SJCRH30 (cell line): ENCODE measurements at regions not wholly inside any gene's neighbourhood (a gene's known extent, or its start where the extent isn't known, plus 50 kb on each side); places are given as distances from the start of the nearest gene placed in this dataset.

ENCODE experiments used
- DNase-seq, 2 experiments: peaks; one replicate each; pipeline ENCODE4 v3.0.0-alpha.2; 2015 to 2020
- H3K27ac ChIP-seq: fragments of 250-450 bp; sonication (Bioruptor Pico); 2 replicates; pipeline ENCODE4 v1.5.1; 2020; ENCODE audit warnings: mild to moderate bottlenecking, moderate library complexity
- H3K27me3 ChIP-seq: fragments of 250-450 bp; sonication (Bioruptor Pico); 2 replicates; pipeline ENCODE4 v1.5.1; 2020; ENCODE audit warnings: mild to moderate bottlenecking, moderate library complexity
- H3K36me3 ChIP-seq: fragments of 250-450 bp; sonication (Bioruptor Pico); 2 replicates; pipeline ENCODE4 v1.5.1; 2020; ENCODE audit warnings: mild to moderate bottlenecking, moderate library complexity
- H3K4me1 ChIP-seq: fragments of 250-450 bp; sonication (Bioruptor Pico); 2 replicates; pipeline ENCODE4 v1.5.1; 2020; ENCODE audit warnings: mild to moderate bottlenecking, moderate library complexity
- H3K4me3 ChIP-seq: fragments of 250-450 bp; sonication (Bioruptor Pico); 2 replicates; pipeline ENCODE4 v1.5.1; 2020; ENCODE audit warnings: mild to moderate bottlenecking, moderate library complexity
- H3K9me3 ChIP-seq: fragments of 250-450 bp; sonication (Bioruptor Pico); replicated peaks from 2 replicates; pipeline ENCODE4 v1.5.1; 2020; ENCODE audit warnings: mild to moderate bottlenecking, moderate library complexity

DNA sequence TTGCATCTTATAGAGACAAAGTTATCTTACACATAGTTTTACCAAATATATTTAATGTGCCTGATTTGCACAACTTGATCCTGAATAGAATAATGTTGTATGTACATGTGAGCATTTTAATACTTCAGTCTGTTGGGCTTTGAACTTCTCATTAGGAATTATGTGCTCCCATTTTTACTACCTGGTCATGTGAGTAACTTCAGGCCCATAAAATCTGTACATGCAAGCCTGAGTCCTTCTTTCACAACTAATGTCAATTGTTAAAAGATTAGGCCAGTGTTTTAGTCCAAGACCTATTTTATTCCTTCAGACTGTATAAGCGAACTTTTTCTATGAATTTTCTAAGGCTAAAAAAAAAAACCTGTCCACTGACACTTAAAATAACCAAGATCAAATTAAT is 715.4 kb downstream of the CDH8 start:
- H3K4me1 ChIP-seq, result peaks cover 6% of the 10 kb centered on the region; the same call in 1 of the 2 replicates
- no peaks in the 10 kb centered on the region for H3K36me3 ChIP-seq
- H3K9me3 ChIP-seq, result no peaks in the 10 kb centered on the region
- no peak overlapping the region for H3K27ac ChIP-seq
- DNase-seq, result no peak
- H3K27me3 ChIP-seq, result no peaks in the 10 kb centered on the region
- no peak overlapping the region for H3K4me3 ChIP-seq

DNA sequence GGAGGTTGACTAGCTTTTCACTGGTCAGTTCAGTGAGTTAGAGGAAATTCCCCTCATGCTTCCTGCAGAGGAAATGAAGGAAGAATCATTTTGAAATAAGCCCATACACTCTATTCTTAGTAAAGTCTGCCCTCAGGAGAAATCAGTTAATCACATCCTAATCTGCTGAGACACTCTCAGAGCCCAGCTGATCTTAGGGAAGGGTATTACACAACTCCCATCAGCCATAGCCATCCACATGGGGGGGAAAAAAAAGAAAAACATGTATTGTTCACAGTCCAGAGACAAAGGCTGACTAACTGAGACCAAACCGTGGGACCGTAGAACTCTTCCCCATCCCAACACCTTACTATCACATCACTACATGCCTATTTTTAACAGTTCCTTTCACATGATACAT is 722.3 kb downstream of the CDH8 start:
- H3K36me3 ChIP-seq, result no peaks in the 10 kb centered on the region
- H3K4me1 ChIP-seq, result peaks cover 5% of the 10 kb centered on the region
- H3K9me3 ChIP-seq, result 0 out of 2 replicates have a peak, but pooled peaks cover 2% of the 10 kb centered on the region
- no peak overlapping the region for H3K4me3 ChIP-seq
- H3K27me3 ChIP-seq, result no peaks in the 10 kb centered on the region
- H3K27ac ChIP-seq, result no peak overlapping the region
- DNase-seq, result no peak

DNA sequence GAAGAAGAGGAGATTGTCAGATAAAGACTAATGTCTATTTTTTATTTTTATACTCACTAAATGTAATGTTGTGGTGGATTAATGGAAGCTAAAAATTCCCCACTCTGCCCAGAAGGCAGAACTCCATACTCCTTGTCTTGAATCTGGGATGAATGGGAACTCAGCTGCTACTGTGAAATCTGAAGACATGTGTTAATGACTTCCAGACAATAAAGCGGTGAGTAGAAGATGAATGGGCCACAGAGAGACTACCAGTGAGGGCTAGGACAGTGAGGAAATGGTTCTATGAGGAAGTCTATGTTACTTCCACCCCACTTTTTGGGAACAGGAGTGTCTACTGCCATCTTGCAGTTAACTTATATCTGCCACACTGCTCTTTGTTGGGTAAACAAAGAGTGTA is 726.9 kb downstream of the CDH8 start:
- peaks cover 5% of the 10 kb centered on the region for H3K4me1 ChIP-seq
- no peaks in the 10 kb centered on the region for H3K36me3 ChIP-seq
- H3K4me3 ChIP-seq, result no peak overlapping the region
- DNase-seq, result peak in 1 of 2 experiments; percentile 51
- H3K27ac ChIP-seq, result no peak overlapping the region
- H3K9me3 ChIP-seq, result 0 out of 2 replicates have a peak, but pooled peaks cover 2% of the 10 kb centered on the region
- no peaks in the 10 kb centered on the region; the same call in 1 of the 2 replicates for H3K27me3 ChIP-seq

DNA sequence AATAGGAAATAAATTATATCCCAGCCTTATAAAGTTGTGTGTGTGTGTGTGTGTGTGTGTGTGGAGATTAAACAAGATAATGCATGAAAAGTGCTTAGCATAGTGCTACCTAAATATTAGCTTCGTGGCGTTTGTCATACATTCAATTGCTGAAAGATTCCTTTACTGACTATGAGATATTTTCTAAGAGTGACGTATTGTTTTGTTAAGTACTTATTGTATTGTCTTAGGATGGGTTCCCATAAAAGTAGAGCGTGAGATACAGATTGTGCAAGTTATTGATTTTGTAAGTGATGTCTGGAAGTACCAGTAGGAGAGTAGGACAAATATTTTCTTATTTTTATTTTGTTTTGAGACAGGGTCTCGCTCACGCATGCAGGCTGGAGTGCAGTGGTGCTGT is 730.0 kb downstream of the CDH8 start:
- Histone ChIP-seq H3K27me3 (no peaks in the 10 kb centered on the region; the same call in 1 of the 2 replicates), H3K27ac (no peak overlapping the region), H3K9me3 (no peaks in the 10 kb centered on the region), H3K4me1 (no peaks in the 10 kb centered on the region; the same call in 1 of the 2 replicates), H3K4me3 (no peak overlapping the region), H3K36me3 (no peaks in the 10 kb centered on the region)
- DNase-seq, result no peak

DNA sequence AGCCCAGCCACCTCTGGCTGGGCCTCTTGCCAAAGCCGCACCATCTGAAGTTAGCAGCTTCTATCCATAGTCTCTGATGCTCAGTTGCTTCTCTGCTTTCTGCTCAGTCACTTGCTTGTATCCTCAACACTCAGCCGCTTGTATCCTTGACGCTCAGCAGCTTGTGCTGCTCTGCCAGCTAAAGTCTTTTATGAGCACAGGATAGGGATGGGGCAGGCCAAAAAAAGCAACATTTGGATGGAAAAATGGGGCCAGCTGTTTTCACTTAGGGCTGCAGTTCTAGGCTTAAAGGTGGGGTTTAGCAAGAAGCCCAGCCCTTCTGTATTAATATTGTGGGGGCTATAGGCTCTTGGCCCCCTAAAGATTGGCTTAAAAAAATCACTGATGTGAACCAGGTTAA is 739.4 kb downstream of the CDH8 start:
- Histone ChIP-seq H3K4me1 (no peaks in the 10 kb centered on the region), H3K9me3 (no peaks in the 10 kb centered on the region), H3K27me3 (no peaks in the 10 kb centered on the region), H3K36me3 (no peaks in the 10 kb centered on the region), H3K4me3 (no peak overlapping the region), H3K27ac (no peak overlapping the region)
- no peak for DNase-seq

DNA sequence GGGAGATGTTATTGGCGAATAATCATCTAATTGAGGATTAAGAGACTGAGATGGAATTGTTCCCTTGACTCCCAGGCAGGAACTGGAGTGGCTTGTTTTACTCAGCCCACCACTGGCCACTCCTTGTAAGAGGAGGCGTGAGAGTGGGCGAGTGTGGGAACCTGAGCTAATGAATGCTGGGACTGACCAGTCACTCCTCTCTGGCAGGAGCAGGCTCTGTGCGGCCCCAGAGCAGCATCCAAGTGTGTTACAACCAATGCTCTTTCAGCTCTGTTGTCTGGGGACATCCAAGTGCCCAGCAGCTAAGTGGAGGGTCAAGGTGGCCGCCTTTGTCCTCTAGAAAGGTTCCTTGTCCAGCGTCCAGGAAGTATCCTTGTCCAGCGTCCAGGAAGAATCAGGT is 739.9 kb downstream of the CDH8 start:
- Histone ChIP-seq H3K9me3 (no peaks in the 10 kb centered on the region), H3K27ac (no peak overlapping the region), H3K4me1 (no peaks in the 10 kb centered on the region), H3K36me3 (no peaks in the 10 kb centered on the region), H3K4me3 (no peak overlapping the region), H3K27me3 (no peaks in the 10 kb centered on the region)
- DNase-seq, result no peak

DNA sequence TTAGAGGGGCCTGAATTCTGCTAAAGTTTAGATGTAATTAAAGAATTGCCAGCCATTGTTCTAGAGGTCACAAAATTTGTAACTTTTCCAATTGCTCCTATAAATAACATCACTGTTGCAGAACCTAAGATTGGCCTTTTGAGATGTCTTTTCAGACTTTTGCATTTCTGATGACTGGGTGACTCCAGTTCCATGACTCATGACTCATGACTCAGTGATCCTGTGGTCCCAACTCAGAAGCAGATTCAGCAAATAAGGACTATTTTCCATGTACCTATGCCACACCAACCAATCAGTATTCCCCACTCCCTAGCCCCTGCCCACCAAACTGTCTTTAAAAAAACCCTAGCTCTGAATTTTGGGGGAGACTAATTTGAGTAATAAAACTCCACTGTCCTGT is 740.9 kb downstream of the CDH8 start:
- no peaks in the 10 kb centered on the region for H3K9me3 ChIP-seq
- H3K27ac ChIP-seq, result no peak overlapping the region
- no peaks in the 10 kb centered on the region for H3K36me3 ChIP-seq
- H3K27me3 ChIP-seq, result no peaks in the 10 kb centered on the region
- H3K4me3 ChIP-seq, result no peak overlapping the region
- no peak for DNase-seq
- H3K4me1 ChIP-seq, result no peaks in the 10 kb centered on the region

DNA sequence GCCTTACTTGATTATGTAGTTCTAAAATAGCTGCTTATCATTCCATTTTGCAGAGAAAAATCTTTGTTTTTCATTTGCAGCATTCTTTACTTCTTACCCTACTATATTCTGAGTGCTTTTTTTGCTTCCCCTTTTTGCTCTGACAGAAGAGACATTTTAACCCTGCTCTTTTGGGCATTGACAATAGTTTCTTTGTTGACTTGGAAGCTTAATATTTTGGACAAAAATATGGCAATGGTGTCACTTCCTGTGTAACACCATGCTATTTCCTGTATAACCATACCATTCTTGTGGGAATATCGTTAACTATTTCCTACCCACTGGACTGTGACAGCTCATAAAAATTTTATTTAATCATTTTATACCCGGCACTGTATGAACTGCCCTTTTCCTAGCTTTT is 747.1 kb downstream of the CDH8 start:
- Histone ChIP-seq H3K36me3 (no peaks in the 10 kb centered on the region), H3K27me3 (no peaks in the 10 kb centered on the region), H3K4me3 (no peak overlapping the region), H3K9me3 (no peaks in the 10 kb centered on the region), H3K4me1 (no peaks in the 10 kb centered on the region), H3K27ac (no peak overlapping the region)
- DNase-seq, result no peak

DNA sequence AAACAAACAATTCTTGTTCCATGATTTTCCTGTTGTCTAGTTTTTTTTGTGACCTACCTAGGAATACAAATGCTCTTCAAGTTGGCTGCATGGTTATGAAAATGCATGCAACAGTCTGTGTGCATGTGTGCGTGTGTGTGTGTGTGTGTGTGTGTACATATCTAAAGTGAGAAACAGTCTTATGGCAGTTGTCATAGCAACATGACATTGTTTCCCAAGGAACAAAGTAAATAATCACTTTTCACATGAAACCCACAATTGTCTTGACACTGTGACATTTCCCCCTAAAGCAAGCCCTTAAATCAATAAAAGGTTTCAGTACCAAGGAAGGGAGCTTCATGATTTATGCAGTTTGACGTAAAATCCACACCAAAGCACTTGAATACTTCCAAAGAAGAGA is 758.4 kb downstream of the CDH8 start:
- Histone ChIP-seq H3K27me3 (no peaks in the 10 kb centered on the region), H3K4me1 (no peaks in the 10 kb centered on the region), H3K36me3 (no peaks in the 10 kb centered on the region), H3K4me3 (no peak overlapping the region), H3K9me3 (no peaks in the 10 kb centered on the region), H3K27ac (no peak overlapping the region)
- no peak for DNase-seq

DNA sequence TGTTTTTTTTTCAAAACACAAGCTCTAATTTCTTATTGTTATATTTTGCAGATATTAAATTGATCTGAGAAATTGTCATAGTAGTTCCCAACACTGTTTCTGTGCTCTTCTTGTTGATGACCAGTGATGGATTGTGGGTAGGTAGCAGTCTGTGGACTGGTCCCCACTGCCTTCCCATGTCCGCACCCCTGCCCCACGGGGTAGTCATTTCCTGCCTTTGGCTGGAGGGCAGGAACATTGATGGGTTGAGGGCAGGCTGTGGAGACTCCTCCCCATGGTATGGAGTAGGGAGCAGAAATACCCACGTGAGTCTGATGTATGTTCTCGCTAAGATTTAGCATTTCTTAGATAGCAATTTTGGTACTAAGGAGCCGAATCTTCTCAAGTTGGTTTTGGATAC is 762.0 kb downstream of the CDH8 start:
- Histone ChIP-seq H3K9me3 (no peaks in the 10 kb centered on the region), H3K27me3 (no peaks in the 10 kb centered on the region), H3K36me3 (no peaks in the 10 kb centered on the region), H3K4me1 (no peaks in the 10 kb centered on the region), H3K27ac (no peak overlapping the region), H3K4me3 (no peak overlapping the region)
- DNase-seq, result no peak

DNA sequence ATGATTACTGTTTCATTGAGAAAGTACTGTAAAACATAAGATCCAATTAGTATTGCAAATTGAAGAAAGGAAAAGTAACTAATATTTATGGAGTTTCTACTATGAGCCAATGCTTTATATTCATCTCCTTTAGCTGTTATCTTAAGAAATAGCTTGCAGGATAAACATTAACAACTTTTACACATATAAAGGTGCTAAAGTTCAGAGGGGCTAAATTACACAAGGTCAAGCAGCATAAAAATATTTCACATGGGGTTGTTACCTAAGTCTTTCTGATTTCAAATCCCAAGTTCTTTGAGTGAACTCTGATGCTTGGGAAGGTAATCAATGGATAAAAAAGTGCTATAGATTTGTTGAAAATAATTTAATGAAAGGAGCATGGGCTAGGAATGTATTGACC is 765.5 kb downstream of the CDH8 start:
- H3K4me1 ChIP-seq, result no peaks in the 10 kb centered on the region
- no peaks in the 10 kb centered on the region for H3K36me3 ChIP-seq
- H3K9me3 ChIP-seq, result no peaks in the 10 kb centered on the region
- DNase-seq, result no peak
- no peak overlapping the region for H3K4me3 ChIP-seq
- H3K27me3 ChIP-seq, result no peaks in the 10 kb centered on the region
- H3K27ac ChIP-seq, result no peak overlapping the region

DNA sequence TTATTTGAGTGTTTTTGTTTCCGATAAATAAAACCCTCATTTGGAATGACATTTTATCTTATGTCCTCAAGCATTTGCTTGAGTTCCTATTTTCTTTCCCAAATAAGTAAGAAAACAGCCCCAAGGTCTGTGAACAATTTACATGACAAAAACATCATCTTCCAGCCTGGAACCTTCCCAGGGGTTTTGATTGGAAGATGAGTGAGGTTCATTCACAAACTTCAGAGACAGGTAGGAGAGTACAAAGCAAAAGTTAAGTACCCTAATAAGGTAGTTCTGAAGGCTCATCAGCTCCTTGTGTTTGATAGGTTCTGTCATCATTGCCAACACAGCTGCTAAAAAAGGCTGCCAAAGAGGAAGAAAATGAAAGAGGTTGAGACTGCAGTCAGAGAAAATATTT is 772.8 kb downstream of the CDH8 start:
- no peak for DNase-seq
- no peaks in the 10 kb centered on the region for H3K27me3 ChIP-seq
- H3K9me3 ChIP-seq, result no peaks in the 10 kb centered on the region
- H3K27ac ChIP-seq, result no peak overlapping the region
- H3K4me3 ChIP-seq, result no peak overlapping the region
- no peaks in the 10 kb centered on the region for H3K4me1 ChIP-seq
- H3K36me3 ChIP-seq, result no peaks in the 10 kb centered on the region

DNA sequence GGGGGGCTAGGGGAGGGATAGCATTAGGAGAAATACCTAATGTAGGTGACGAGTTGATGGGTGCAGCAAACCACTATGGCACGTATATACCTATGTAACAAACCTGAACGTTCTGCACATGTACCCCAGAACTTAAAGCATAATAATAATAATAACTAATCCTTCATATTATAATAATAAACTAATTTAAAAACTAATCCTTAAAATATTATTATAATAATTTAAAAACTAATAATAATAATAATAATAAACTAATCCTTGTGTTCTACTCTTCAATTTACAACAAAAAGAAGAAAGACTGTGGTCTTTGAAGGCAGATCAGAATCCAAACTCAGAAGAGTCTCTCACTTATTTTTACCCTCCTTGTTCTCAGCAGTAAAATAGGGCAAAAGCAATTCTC is 774.9 kb downstream of the CDH8 start:
- H3K9me3 ChIP-seq, result no peaks in the 10 kb centered on the region
- H3K4me3 ChIP-seq, result no peak overlapping the region
- no peaks in the 10 kb centered on the region for H3K27me3 ChIP-seq
- DNase-seq, result no peak
- no peak overlapping the region for H3K27ac ChIP-seq
- no peaks in the 10 kb centered on the region for H3K4me1 ChIP-seq
- no peaks in the 10 kb centered on the region for H3K36me3 ChIP-seq

DNA sequence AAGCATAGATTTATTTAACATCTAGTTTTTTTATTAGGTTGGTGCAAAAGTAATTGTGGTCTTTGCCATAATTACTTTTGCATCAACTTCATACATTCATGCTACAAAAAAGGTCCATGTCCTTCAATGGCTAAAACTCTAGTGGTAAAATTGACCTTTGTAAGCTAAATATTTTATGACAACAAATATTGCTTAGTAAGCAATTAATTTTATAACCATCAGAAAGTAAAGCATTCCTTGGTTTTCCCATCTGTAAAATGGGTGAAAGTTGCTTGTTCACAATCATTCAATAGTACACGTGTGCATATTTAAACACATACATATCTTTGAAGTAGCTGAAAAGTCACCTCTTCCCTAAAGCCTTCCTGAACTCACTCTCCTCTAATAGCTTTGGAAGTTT is 789.6 kb downstream of the CDH8 start:
- Histone ChIP-seq H3K9me3 (no peaks in the 10 kb centered on the region), H3K27ac (no peak overlapping the region), H3K27me3 (no peaks in the 10 kb centered on the region), H3K4me1 (no peaks in the 10 kb centered on the region), H3K4me3 (no peak overlapping the region), H3K36me3 (no peaks in the 10 kb centered on the region)
- no peak for DNase-seq

DNA sequence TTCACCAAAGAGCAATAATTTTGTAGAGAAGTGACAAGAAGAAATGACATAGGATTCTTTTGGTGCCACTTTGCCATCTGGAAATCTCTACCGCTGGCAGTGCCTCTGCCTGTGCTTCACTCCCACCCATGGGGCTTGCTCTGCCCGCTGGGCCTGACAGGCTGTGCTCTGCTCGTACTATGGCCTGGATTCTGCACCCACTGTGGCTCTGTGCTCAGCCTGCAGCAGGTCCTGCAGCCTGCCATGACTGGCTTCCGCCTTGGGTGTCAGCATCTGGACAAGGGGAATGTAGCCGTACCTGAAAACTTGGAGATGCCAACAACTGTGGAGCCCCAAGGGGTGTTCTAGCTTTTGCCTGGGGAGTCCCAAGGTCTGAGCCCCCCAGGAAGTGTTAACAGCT is 792.3 kb downstream of the CDH8 start:
- no peaks in the 10 kb centered on the region for H3K36me3 ChIP-seq
- H3K27ac ChIP-seq, result no peak overlapping the region
- no peaks in the 10 kb centered on the region for H3K27me3 ChIP-seq
- no peak for DNase-seq
- no peak overlapping the region for H3K4me3 ChIP-seq
- H3K4me1 ChIP-seq, result no peaks in the 10 kb centered on the region
- no peaks in the 10 kb centered on the region for H3K9me3 ChIP-seq

DNA sequence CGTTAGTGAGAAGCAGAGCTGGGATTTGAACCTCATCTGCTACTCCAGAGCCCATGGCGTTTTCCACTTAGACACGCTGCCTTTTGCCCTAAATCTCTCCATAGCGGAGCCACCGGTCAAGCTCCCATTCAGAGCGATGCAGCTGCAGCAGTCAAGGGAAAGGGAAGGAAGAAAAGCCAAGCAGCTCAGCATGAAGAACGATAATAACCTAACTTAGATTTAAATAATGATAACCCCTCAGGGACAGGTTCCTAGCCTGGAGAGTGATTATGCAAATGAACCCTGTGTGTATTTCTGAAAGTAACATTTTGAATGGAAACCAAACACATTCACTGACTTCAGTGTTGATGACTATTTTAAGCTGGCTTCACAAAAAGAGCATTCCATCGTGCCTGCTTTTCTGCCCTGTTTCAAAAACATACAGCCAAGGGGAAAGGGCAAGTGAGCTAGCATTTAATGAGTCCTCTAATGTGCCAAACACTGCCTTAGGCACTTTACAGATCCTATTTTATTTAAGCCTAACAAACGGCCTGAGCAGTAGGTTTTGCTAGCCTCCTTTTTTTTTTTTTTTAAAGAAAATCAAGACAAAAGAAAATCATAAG is 798.3 kb downstream of the CDH8 start:
- Histone ChIP-seq H3K36me3 (no peaks in the 10 kb centered on the region), H3K27ac (no peak overlapping the region), H3K4me3 (no peak overlapping the region), H3K27me3 (no peaks in the 10 kb centered on the region; the same call in 1 of the 2 replicates), H3K9me3 (no peaks in the 10 kb centered on the region), H3K4me1 (no peaks in the 10 kb centered on the region)
- DNase-seq, result no peak
